Pancreas (tissue), 10 donors: ENCODE measurements at regions not wholly inside any gene's neighbourhood (a gene's known extent, or its start where the extent isn't known, plus 50 kb on each side); places are given as distances from the start of the nearest gene placed in this dataset.
"Not testable (repeated sequence)": the region's sequence is repeated elsewhere in the genome, so short reads cannot be mapped to it uniquely, and the experiment has no call there.

Source experiments
- ATAC-seq, 4 donors: fragments of 200-7000 bp; cut with Tn5 transposase; one replicate each; pipeline versions ENCODE4 v1.8.0 to v1.9.1; 2020; ENCODE audit warnings: mild to moderate bottlenecking in 4 of 4, moderate library complexity in 4 of 4
- DNase-seq, 6 donors: peaks; one replicate each; pipeline ENCODE4 v3.0.0-alpha.2; 2020
- FAIRE-seq: peaks from 2 replicates; lab custom pipeline; 2012; peaks lifted over from hg19 to GRCh38; lab: Jason Lieb, UNC
- H3K27ac ChIP-seq, 4 donors: fragments of 200-600 bp; sonication (generic); 1 replicate in 3 of 4; 2 replicates in 1 of 4; pipeline versions ENCODE4 v1.5.0 to v1.8.0; 2020
- H3K27me3 ChIP-seq, 4 donors: fragments of 200-600 bp; one replicate each; pipeline ENCODE4 v1.8.0; 2021
- H3K36me3 ChIP-seq, 3 donors: fragments of 200-600 bp; sonication (generic) in 1 of 3; one replicate each; pipeline versions ENCODE4 v1.5.0 to v1.8.0; 2020 to 2021
- H3K4me1 ChIP-seq, 3 donors: fragments of 200-600 bp; one replicate each; pipeline ENCODE4 v1.8.0; 2021
- H3K4me3 ChIP-seq, 4 donors: fragments of 200-600 bp; sonication (generic) in 2 of 4; one replicate each; pipeline versions ENCODE4 v1.5.0 to v1.8.0; 2020 to 2021
- H3K9me3 ChIP-seq, 4 donors: fragments of 200-600 bp; one replicate each; pipeline ENCODE4 v1.8.0; 2021
- CTCF ChIP-seq, 4 donors: fragments of 200-600 bp; sonication (generic) in 3 of 4; IDR thresholded peaks; one replicate each; pipeline versions ENCODE4 v1.5.0 to v1.8.0; 2021; ENCODE audit warnings: antibody characterized with exemption in 4 of 4
- WGBS, 2 donors: extraction: QIAGEN DNeasy Blood & Tissue Kit; methylation state at CpG; one replicate each; pipeline ENCODE4 v1.1.7; 2013; 5-methylcytosine and 5-hydroxymethylcytosine counted together
- intact Hi-C, 3 donors: fragments of 100-400 bp; cut with DNase I; formaldehyde crosslinking; loops; one replicate each; pipeline versions ENCODE4 v1.11.1 to v1.14.2; 2022
- donor health status: healthy with polysubstance abuse.
- donor health status: DM: no; HTN: no; CAD: no; lungs with moderate emphysema.
- donor health status: DM: no; HTN: no; CAD: no.
- donor health status: control.
- donor health status: control.
- donor health status: Bipolar disorder and iron deficiency.
- donor health status: DM: yes; HTN: yes; CAD: no.
- donor health status: DM: no; HTN: no; CAD: no.
- donor health status: DM: no; HTN: no; CAD: no.
- donor health status: DM: yes; HTN: yes; CAD: no.

DNA sequence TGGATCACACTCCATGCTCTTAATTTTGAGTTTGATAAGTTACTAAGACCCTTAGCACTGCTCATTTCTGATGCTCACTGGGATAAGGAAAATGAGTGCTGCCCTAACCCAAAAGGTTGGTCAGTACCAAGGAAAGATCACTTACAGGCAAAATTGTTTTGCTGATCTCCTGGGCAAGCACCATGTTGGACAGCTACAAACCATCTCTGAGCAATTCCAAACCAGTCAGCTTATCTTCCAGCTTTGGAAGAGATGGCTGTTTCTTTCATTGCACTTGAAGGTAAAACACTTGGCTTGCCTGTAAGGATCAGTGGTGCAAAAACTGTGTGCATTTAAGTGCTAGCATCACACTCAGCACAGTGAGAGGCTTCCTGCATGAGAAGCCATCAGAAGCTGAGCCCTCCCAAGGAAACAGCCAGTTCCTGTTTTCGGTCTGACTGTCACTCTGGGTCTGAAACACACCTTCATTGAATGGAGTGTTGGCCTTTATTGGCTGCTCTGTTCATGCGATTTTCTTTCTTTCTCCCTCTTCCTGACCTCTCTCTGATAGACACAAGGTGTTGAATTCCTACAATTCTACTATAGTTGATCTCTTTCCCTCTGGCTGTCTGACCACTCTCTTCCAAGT is 126.4 kb upstream of the GHITM start:
- H3K9me3 ChIP-seq, result no peaks in the 10 kb centered on the region
- no peaks in the 10 kb centered on the region for H3K36me3 ChIP-seq
- no peak for TF ChIP-seq CTCF (IDR thresholded peaks at IDR 0.05)
- H3K4me1 ChIP-seq, result no peaks in the 10 kb centered on the region
- no peak overlapping the region for H3K27ac ChIP-seq
- no peak for DNase-seq
- WGBS, 2 donors, result 55 to 57% methylated on average over 2 of the region's 2 CpGs
- no peak for FAIRE-seq
- peaks cover 0 to 5% (median 0%) of the 10 kb centered on the region in 4 donors for H3K27me3 ChIP-seq
- no peak for ATAC-seq
- H3K4me3 ChIP-seq, result no peak overlapping the region
- intact Hi-C loops, result no loop called here

DNA sequence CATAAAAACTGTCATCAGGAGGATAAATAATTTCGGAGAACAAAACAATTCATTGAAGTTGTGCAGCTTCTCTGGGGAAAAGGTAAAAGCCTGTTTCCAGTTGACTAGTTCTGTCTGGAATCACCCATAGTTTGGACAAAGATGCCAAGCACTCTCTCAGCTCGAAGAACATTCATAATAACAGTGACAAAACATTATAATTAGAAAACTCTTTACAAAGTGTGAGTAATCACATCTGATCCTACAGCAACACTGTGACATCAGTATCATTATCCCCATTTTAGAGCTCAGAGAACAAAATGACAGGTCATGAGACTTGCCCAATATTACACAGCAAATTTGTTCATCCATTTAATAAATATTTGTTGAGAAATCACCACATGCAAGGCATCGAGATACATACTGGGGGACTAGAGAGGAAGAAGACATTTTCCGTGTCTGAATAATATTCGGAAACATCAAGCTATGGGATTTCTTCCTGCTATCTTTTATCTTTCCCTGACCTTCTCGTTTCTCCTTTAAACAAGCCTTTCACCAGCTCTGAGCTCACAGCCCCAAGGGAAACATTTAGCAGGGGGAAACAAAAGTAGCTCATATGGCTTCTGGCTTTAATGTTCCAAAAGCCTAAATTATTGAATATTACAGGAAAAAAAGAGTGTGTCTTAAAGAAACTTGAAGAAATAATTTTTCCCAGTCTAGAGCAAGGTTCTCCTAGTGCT is 123.3 kb upstream of the GHITM start:
- intact Hi-C loops, result no loop called here
- WGBS, 2 donors, result 32 to 44% methylated on average over 6 of the region's 6 CpGs
- no peaks in the 10 kb centered on the region for H3K27me3 ChIP-seq

DNA sequence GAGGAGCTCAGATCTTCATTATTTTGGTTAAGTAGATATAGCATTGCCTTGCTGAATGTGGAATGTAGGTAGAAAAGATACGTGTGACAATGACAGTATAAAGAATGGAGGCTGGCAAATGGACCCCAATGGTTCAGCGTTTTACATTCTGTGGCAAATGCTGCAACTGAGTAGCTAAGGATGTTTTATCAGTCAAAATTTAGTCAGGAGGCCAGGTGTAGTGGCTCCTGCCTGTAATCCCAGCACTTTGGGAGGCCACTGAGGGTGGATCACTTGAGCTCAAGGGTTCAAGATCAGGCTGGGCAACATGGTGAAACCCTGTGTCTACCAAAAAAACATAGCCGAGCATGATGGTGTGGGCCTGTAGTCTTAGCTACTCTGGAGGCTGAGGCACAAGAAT is 120.5 kb upstream of the GHITM start:
- no peak for TF ChIP-seq CTCF (IDR thresholded peaks at IDR 0.05)
- DNase-seq, result no peak
- intact Hi-C loops, result no loop called here
- Histone ChIP-seq H3K27me3 (no peaks in the 10 kb centered on the region), H3K36me3 (no peaks in the 10 kb centered on the region), H3K27ac (no peak overlapping the region), H3K4me3 (no peak overlapping the region), H3K9me3 (no peaks in the 10 kb centered on the region), H3K4me1 (no peaks in the 10 kb centered on the region)
- FAIRE-seq, result no peak
- ATAC-seq, result no peak
- WGBS, 2 donors, result 70 to 82% methylated on average over 3 of the region's 3 CpGs

More for the DNA sequence above, 123.3 kb upstream of the GHITM start:
- no peaks in the 10 kb centered on the region for H3K9me3 ChIP-seq
- no peak for TF ChIP-seq CTCF (IDR thresholded peaks at IDR 0.05)
- ATAC-seq (no peak), DNase-seq (no peak), FAIRE-seq (no peak)
- H3K27ac ChIP-seq, result no peak overlapping the region
- no peak overlapping the region for H3K4me3 ChIP-seq
- no peaks in the 10 kb centered on the region for H3K36me3 ChIP-seq
- no peaks in the 10 kb centered on the region for H3K4me1 ChIP-seq

DNA sequence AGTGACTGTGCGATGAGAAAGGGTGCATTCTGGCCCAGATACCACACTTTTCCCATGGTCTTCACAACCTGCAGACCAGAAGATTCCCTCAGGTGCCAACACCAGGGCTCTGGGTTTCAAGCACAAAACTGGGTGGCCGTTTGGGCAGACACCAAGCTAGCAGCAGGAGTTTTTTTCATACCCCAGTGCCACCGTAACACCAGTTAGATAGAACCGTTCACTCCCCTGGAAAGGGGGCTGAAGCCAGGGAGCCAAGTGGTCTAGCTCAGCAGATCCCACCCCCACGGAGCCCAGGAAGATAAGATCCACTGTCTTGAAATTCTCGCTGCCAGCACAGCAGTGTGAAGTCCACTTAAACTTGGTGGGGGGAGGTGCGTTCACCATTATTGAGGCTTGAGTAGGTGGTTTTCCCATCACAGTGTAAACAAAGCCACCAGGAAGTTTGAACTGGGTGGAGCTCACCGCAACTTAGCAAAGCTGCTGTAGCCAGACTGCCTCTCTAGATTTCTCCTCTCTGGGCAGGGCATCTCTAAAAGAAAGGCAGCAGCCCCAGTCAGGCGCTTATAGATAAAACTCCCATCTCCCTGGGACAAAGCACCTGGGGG is 119.4 kb upstream of the GHITM start:
- WGBS, 2 donors, result 58 to 63% methylated on average over 9 of the region's 9 CpGs
- intact Hi-C loops, H3K36me3 ChIP-seq, H3K27me3 ChIP-seq, H3K9me3 ChIP-seq, ATAC-seq, H3K4me3 ChIP-seq, FAIRE-seq, DNase-seq, H3K27ac ChIP-seq, H3K4me1 ChIP-seq: not testable (repeated sequence)

DNA sequence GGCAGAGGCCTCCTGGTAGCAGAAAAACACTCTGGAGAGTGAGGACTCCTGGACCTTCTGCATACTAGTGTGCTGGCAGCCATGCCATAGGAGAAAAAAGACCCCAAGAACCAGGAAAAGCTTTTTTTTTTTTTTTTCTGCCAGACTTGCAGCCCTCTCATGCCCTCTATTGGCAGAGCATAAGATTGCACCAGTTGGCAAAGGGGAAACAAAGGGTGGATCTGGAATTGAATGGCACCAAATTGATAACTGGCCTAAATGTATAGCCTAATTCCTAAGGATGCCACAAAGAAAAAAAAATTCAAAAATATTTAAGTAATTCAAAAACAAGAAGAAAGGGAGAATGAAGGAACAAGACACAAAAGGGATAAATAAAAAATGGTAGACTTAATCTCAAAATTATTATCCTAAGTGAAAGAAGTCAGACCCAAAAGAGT is 112.5 kb upstream of the GHITM start:
- FAIRE-seq, result no peak
- intact Hi-C loops, result no loop called here

More for the DNA sequence above, 112.5 kb upstream of the GHITM start:
- Histone ChIP-seq H3K27me3 (no peaks in the 10 kb centered on the region), H3K4me3 (no peak overlapping the region), H3K9me3 (no peaks in the 10 kb centered on the region), H3K36me3 (no peaks in the 10 kb centered on the region), H3K4me1 (no peaks in the 10 kb centered on the region), H3K27ac (no peak overlapping the region)
- peak in 3 of 4 donors; percentile 42 to 61 (median 43) for TF ChIP-seq CTCF (IDR thresholded peaks at IDR 0.05)
- peak in 1 of 6 donors; percentile 11 for DNase-seq
- peak in 1 of 4 donors; percentile 39 for ATAC-seq
